Stimulated activated effector memory CD8-positive, alpha-beta T cell treated with anti-CD3 and anti-CD28 coated beads, Interleukin-12 subunit alpha, Interleukin-12 subunit beta, amount 100 ng/mL, for 72 hours (primary cell): ENCODE measurements at regions not wholly inside any gene's neighbourhood (a gene's known extent, or its start where the extent isn't known, plus 50 kb on each side); places are given as distances from the start of the nearest gene placed in this dataset.
A peak's percentile ranks its signal among the peaks of the same experiment; 100 is the strongest.

Experiments
- ATAC-seq: fragments of 150-1000 bp; cut with Tn5 transposase; 2 replicates; pipeline ENCODE4 v1.10.0; 2021
- DNase-seq, 2 donors: peaks; one replicate each; pipeline ENCODE4 v3.0.0; 2021 to 2022; ENCODE audit warnings: low spot score in 2 of 2
- H3K27ac Mint-ChIP-seq: one replicate; pipeline ENCODE4 v1.8.0; 2022; ENCODE audit warnings: mild to moderate bottlenecking, mixed read lengths
- H3K36me3 Mint-ChIP-seq: one replicate; pipeline ENCODE4 v1.8.0; 2022; ENCODE audit warnings: mild to moderate bottlenecking, mixed read lengths
- H3K4me1 Mint-ChIP-seq: one replicate; pipeline ENCODE4 v1.8.0; 2022; ENCODE audit warnings: mixed read lengths
- H3K4me3 Mint-ChIP-seq: one replicate; pipeline ENCODE4 v1.8.0; 2022; ENCODE audit warnings: mild to moderate bottlenecking, mixed read lengths
- H3K9me3 Mint-ChIP-seq: one replicate; pipeline ENCODE4 v1.8.0; 2022; ENCODE audit warnings: mixed read lengths

DNA sequence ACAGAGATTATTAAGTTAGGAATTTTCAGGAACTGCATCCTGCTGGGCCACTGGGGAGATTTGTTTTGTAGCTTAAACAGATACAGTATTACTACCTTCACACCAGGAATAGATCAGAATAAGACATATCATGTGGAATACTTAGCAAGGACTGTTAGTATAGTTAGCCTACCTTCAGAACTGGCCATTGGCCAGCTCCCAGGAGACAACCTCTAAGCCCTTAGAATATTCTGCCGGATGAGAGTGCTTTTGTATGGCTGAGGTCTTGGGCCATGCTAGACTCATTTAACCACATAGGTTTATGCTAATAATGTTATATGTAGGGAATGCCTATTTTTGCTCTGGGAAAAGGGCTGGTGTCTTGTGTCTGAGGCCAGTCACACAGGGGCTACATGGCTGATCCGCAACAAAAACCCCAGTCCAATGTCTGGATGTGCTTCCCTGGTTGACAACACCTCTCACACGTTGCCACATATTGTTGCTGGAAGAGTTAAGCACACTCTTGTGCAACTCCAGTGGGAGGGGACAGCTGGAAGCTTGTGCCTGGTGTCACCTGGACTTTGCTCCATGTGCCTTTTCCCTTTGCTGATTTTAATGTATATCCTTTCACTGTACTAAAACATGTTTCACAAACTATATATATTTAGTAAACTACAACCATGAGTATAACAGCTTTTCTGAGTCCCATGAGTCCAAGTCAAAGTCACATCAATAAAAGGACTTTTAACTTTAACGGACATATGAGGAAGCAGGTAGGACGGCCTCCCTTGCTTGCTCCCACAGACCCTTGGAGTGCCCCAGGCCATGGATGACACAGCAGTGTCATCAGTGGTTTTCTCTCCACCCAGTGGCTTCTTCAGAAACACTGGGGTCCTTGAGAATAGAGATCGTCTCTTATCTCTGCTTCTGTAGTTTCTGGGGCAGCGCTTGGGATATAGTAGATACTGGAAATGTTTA is 118.0 kb upstream of the C3orf80 start:
- ATAC-seq, result no peak
- Mint-ChIP-seq H3K4me1 (no peaks in the 10 kb centered on the region), H3K4me3 (no peak overlapping the region), H3K27ac (no peak overlapping the region), H3K36me3 (no peaks in the 10 kb centered on the region), H3K9me3 (no peaks in the 10 kb centered on the region)
- no peak for DNase-seq

DNA sequence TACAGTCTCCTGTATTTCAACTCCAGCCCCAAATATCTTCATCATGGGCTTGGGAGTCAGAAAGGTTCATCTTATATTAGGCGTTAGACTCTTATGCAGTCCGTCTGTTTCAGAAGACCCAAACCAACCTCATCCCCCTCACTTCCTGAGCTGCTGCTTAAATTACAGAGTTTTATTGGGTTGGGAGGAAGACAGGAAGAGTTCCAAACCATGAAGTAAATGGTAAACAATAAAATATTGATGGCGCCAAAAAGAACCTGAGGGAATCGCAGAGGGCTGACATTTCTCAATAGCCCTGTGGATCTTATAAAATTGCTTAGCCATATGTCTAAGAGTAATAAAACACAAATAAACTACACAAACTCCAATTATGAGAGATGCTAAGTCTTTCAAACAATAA is 116.9 kb upstream of the C3orf80 start:
- ATAC-seq (no peak), DNase-seq (no peak)
- Mint-ChIP-seq H3K4me1 (no peaks in the 10 kb centered on the region), H3K27ac (no peak overlapping the region), H3K4me3 (no peak overlapping the region), H3K9me3 (no peaks in the 10 kb centered on the region), H3K36me3 (no peaks in the 10 kb centered on the region)

DNA sequence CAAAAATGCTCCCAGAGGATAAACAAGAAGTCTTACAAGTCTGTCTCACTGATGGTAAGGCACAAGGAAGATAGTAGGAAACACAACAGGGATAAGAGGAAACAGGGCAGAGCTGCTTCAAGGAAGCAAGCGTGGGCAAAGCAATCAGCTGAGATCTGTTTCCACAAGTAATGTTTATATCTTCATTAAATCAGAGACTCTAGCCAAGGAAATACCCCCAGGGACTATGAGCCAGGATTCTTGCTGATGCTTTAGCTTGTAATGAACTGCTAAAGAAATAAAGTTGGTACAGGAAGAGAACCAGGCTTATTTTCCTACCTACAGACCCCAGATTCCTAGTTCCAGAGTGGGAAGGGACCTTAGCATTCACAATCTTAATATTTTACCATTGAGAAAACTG is 112.7 kb upstream of the C3orf80 start:
- Mint-ChIP-seq H3K4me1 (no peaks in the 10 kb centered on the region), H3K27ac (no peak overlapping the region), H3K36me3 (no peaks in the 10 kb centered on the region), H3K4me3 (no peak overlapping the region), H3K9me3 (no peaks in the 10 kb centered on the region)
- ATAC-seq (no peak), DNase-seq (no peak)

DNA sequence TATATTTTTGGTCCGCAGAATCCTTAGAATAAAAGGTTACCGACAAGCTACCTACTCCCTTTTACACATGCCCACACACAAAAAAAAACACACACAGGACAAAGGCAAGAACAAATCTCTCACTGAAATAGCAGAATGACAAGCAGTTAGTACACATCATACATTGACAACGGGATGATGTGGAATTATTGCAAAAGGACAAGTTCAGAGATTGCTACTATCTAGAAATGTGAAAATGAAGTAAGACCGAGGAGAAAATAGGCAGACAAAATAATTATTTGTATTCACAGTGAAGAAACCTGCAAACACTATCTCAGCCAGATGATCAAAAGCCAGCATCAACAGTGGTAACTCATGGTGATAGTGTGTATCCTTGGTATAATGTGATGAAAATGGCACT is 112.2 kb upstream of the C3orf80 start:
- DNase-seq (no peak), ATAC-seq (no peak)
- Mint-ChIP-seq H3K4me1 (no peaks in the 10 kb centered on the region), H3K9me3 (no peaks in the 10 kb centered on the region), H3K4me3 (no peak overlapping the region), H3K27ac (no peak overlapping the region), H3K36me3 (no peaks in the 10 kb centered on the region)

DNA sequence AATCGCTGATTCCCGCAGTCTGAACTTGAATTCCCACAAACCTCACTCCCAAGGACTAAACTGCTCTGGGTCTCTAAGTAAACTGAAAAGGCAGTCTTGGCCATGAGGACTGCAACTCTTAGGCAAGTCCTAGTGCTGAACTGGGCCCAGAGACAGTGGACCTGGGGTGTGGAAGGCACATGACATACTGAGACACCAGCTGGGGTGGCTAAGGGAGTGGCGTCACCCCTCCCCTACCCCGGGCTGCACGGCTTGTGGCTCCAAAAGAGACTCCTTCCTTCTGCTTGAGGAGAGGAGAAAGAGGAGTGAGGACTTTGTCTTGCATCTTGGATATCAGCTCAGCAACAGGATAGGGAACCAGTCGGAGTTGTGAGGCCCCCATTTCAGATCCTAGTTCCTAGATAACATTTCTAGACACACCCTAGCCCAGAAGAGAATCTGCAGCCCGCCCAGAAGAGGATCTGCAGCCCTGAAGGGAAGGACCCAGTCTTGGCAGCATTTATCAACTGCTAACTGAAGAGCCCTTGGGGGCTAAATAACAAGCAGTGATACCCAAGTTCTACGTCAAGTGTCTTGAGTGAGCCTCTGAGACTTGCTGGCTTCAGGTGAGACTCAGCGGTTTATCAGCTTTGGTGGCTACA is 110.7 kb upstream of the C3orf80 start:
- H3K36me3 Mint-ChIP-seq, result no peaks in the 10 kb centered on the region
- no peak overlapping the region for H3K4me3 Mint-ChIP-seq
- H3K27ac Mint-ChIP-seq, result no peak overlapping the region
- no peaks in the 10 kb centered on the region for H3K4me1 Mint-ChIP-seq
- H3K9me3 Mint-ChIP-seq, result peaks cover 4% of the 10 kb centered on the region
- no peak for ATAC-seq
- DNase-seq, result no peak

DNA sequence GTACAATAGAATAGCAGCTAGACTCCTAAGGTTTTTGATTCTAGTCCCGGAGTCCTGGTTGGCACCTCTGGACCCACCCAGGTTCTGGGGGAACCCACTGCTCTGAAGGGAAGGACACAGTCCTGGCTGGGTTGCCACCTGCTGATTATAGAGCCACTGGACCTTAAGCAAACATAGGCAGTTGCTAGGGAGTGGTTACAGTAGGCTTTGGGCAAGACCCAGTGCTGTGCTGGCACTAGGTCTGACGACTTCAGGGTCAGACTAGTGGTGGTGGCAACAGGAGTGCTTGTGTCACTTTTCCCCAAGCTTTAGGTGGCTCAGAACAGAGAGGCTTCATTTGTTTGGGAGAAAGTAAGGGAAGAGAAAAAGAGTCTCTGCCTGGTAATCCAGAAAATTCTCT is 109.8 kb upstream of the C3orf80 start:
- peak; percentile 31 for ATAC-seq
- H3K4me1 Mint-ChIP-seq, result no peaks in the 10 kb centered on the region
- H3K4me3 Mint-ChIP-seq, result no peak overlapping the region
- H3K27ac Mint-ChIP-seq, result no peak overlapping the region
- no peaks in the 10 kb centered on the region for H3K36me3 Mint-ChIP-seq
- peaks cover 4% of the 10 kb centered on the region for H3K9me3 Mint-ChIP-seq
- DNase-seq, result no peak

DNA sequence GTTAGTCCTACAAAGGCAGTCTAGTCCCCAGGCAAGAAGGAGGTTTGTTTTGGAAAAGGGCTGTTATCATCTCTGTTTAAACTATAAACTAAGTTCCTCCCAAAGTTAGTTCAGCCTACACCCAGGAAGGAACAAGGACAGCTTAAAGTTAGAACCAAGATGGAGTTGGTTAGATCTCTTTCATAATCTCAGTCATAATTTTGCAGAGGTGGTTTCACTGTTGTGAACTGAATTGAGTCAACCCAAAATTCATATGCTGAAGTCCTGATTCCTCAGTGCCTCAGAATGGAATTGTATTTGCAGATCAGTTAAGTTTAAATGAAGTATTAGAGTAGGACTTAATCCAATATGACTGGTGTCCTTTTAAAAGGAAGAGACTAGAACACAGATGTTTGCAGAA is 101.0 kb upstream of the C3orf80 start:
- no peak for DNase-seq
- no peaks in the 10 kb centered on the region for H3K36me3 Mint-ChIP-seq
- H3K9me3 Mint-ChIP-seq, result no peaks in the 10 kb centered on the region
- no peak overlapping the region for H3K4me3 Mint-ChIP-seq
- no peak overlapping the region for H3K27ac Mint-ChIP-seq
- peaks cover 1% of the 10 kb centered on the region for H3K4me1 Mint-ChIP-seq
- ATAC-seq, result peak; percentile 39

DNA sequence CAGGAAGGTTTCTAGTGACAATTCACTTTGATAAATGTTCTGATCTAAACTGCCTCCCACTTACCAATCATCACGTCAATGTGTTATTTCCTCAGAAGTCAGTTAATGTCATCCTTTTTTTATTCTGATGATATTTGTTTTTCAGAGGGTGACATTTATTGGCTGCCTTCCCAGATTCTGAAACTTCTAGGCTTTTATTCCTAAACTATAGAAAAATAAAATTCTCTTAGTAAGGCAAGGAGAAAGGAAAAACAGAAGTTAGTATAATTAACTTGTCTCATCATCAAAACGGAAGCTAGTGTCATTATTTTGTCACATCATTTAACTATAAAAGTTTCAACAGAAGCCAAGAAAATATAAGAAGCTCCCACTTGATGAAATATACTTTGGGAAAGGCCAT is 100.0 kb upstream of the C3orf80 start:
- Mint-ChIP-seq H3K4me3 (no peak overlapping the region), H3K4me1 (peaks cover 9% of the 10 kb centered on the region)
- no peak for DNase-seq

DNA sequence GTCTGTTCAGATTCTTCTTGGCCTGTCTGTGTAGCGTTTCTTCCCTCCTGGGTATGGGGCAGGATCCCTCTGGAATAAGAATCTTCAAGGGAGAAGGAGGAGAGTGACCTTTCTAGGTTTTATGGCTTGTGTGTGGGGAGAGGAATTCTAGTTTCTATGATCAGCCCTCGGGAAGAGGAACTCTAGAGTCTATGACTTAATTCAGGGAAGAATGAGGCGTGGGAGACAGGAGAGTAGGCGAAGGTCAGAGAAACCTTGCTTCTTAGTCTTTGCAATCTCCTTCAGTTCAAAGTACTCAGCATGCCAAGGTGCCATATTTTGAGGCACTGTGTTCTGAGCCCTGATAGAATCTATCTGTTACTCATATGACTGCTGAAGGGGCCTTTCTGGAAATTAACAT is 99.2 kb upstream of the C3orf80 start:
- H3K4me1 Mint-ChIP-seq, result peaks cover 9% of the 10 kb centered on the region

More for the DNA sequence above, 100.0 kb upstream of the C3orf80 start:
- Mint-ChIP-seq H3K27ac (no peak overlapping the region), H3K36me3 (no peaks in the 10 kb centered on the region), H3K9me3 (no peaks in the 10 kb centered on the region)
- no peak for ATAC-seq

DNA sequence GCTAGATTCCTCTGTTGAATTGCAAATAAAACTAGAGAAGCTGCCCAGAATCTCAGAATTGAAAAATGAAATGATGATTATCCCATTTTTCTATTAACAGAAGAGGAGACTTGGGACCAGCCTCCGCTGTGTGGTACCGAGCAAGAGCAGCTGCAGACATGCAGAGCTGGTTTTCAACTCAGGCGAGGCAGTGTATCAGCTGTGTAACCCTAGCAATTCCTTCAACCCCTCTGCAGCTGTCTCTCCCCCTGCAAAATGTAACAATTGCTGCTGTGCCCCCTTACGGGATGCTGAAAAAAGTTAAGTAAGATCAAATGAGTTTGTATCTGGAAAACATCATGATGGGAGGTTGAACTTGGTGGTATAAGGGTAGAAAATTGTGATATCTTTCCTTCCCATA is 98.5 kb upstream of the C3orf80 start:
- peaks cover 9% of the 10 kb centered on the region for H3K4me1 Mint-ChIP-seq
- no peak for ATAC-seq

More for the DNA sequence above, 99.2 kb upstream of the C3orf80 start:
- Mint-ChIP-seq H3K4me3 (no peak overlapping the region), H3K36me3 (no peaks in the 10 kb centered on the region), H3K9me3 (no peaks in the 10 kb centered on the region), H3K27ac (no peak overlapping the region)
- no peak for ATAC-seq
- no peak for DNase-seq

DNA sequence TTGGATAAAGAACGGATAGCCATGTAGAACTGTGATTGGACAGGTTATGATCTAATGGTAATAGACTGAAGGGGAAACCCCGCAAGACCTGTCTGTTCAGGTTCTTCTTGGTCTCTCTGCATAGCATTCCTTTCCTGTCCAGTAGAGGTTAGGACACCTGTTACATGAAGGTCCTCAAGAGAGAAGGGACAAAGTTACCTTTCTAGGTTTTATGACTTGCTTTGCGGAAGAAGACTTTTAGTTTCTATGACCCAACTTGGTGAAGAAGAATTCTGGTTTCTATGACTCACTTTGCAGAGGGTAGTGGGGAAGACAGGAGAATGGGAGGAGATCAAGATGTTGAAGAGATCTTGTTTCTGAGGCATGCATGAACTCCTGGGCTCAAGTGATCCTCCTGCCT is 97.9 kb upstream of the C3orf80 start:
- ATAC-seq, result no peak
- Mint-ChIP-seq H3K4me1 (peaks cover 9% of the 10 kb centered on the region), H3K27ac (no peak overlapping the region), H3K36me3 (no peaks in the 10 kb centered on the region), H3K9me3 (no peaks in the 10 kb centered on the region), H3K4me3 (no peak overlapping the region)
- DNase-seq, result no peak

More for the DNA sequence above, 98.5 kb upstream of the C3orf80 start:
- Mint-ChIP-seq H3K9me3 (no peaks in the 10 kb centered on the region), H3K27ac (no peak overlapping the region), H3K36me3 (no peaks in the 10 kb centered on the region), H3K4me3 (no peak overlapping the region)
- DNase-seq, result no peak

DNA sequence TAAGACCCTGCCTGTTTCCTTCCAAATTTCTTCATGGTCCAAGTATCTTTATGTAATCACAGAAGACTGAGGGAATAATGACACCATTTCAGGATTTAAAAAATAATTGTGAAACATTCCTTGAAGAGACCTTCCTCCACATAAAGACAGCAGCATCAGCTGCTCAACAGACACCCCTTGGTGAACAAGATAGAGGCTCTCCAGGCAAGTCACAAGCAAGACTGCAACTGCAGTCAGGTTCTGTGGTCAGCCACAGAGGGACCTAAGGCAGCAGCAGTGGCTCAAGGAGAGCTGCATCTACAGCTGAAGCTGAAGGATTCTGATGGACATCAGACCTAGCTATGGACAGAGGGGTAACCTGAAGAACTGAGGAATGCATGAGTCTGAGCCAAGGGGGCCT is 97.2 kb upstream of the C3orf80 start:
- Mint-ChIP-seq H3K36me3 (no peaks in the 10 kb centered on the region), H3K27ac (no peak overlapping the region), H3K4me3 (no peak overlapping the region), H3K9me3 (no peaks in the 10 kb centered on the region), H3K4me1 (peaks cover 9% of the 10 kb centered on the region)
- DNase-seq (no peak), ATAC-seq (no peak)

DNA sequence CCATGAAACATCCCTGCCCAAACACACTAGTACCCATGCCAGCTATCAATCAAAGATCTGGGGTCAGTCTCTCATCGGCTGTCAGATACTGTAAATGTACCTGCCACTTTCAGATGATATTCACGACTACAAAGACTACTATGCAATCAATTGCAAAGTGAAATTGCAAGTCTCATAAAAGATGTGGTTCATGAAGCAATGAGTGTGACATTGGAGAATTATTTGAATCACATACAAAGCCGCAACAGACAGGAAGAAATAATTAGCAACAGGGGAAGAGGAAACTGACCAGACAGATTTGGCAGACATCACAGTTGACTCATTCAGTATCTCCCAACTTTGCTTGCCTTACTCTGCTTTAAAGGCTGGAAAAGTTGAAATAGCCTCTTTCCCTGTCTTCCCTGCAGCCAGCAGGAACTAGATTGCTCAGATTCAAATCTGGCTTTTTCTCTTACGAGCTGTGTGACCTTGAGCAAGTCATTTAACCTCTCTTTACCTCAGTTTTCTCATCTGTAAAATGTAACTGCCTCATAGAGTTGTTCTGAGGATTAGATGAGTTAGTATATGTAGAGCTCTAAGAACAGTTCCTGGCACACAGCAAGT is 95.7 kb upstream of the C3orf80 start:
- peaks cover 9% of the 10 kb centered on the region for H3K4me1 Mint-ChIP-seq
- H3K9me3 Mint-ChIP-seq, result no peaks in the 10 kb centered on the region
- no peaks in the 10 kb centered on the region for H3K36me3 Mint-ChIP-seq
- H3K27ac Mint-ChIP-seq, result no peak overlapping the region
- H3K4me3 Mint-ChIP-seq, result no peak overlapping the region
- DNase-seq (no peak), ATAC-seq (peak; percentile 73)

DNA sequence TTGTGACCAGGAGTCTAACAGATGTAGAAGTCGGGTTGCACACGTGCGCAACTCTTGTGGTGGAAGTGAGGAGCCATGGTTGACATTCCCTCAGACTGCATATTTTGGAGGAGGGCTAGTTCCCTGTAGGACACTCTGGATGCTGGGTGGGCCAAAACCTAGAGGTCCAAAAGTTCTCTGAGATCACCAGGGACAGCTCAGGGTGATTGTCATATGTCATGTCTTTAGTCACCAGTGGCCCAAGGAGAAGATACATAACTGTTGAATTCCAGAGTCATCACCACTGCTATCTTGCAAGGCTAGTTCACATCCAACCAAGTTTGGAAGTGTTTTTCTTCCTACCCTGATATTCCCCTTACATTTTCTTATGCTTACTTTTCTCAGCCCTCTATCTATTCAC is 95.2 kb upstream of the C3orf80 start:
- H3K27ac Mint-ChIP-seq, result no peak overlapping the region
- no peak for DNase-seq
- peaks cover 9% of the 10 kb centered on the region for H3K4me1 Mint-ChIP-seq
- H3K4me3 Mint-ChIP-seq, result no peak overlapping the region
- no peak for ATAC-seq
- H3K36me3 Mint-ChIP-seq, result no peaks in the 10 kb centered on the region
- no peaks in the 10 kb centered on the region for H3K9me3 Mint-ChIP-seq

DNA sequence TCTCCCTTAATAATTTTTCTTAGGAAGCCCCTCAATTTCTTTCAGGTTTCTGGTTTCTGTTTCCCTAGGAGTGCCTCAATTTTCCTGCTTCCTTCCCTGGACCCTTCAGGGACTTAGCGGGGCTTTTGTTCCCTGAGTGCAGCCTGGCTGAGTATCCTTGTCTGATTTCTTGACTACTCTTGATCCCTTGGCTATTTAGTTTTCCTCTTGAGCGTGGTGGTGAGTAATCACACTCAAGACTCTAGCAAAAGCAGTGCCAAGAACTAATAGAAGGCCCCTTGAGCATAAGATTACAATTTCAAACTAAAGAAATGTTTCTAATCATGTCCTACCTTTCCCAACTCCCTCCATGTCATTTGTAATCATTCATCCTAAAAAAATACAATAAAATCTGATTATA is 94.3 kb upstream of the C3orf80 start:
- H3K36me3 Mint-ChIP-seq, result no peaks in the 10 kb centered on the region
- no peak for ATAC-seq
- H3K27ac Mint-ChIP-seq, result no peak overlapping the region
- DNase-seq, result no peak
- H3K9me3 Mint-ChIP-seq, result no peaks in the 10 kb centered on the region
- H3K4me1 Mint-ChIP-seq, result peaks cover 9% of the 10 kb centered on the region
- H3K4me3 Mint-ChIP-seq, result no peak overlapping the region

DNA sequence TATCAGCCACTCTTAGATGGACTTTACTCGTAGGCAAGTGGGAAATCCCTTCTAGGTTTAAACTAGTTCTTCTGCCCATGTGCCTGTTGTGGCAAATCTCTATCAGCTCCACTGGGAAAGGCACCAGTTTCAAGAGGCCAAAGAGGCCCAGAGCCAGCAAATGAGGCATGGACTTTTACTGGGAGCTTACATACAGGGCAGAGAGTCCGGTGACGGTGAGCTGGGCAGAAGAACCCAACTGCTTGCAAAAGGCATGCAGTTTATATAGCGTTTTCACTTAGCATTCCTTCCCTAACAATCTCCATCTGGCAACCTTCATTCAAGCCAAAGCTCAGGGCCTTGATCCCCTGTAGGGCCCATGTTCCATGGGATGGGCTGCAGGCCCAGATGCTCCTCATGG is 93.0 kb upstream of the C3orf80 start:
- Mint-ChIP-seq H3K36me3 (no peaks in the 10 kb centered on the region), H3K4me1 (peaks cover 9% of the 10 kb centered on the region), H3K9me3 (no peaks in the 10 kb centered on the region), H3K4me3 (no peak overlapping the region), H3K27ac (no peak overlapping the region)
- DNase-seq (no peak), ATAC-seq (no peak)
